IMR-90 (cell line): ENCODE measurements at regions not wholly inside any gene's neighbourhood (a gene's known extent, or its start where the extent isn't known, plus 50 kb on each side); places are given as distances from the start of the nearest gene placed in this dataset.

Experiments
- ATAC-seq: fragments of 200-7000 bp; cut with Tn5 transposase; 2 replicates; pipeline ENCODE4 v1.9.1; 2020; ENCODE audit warnings: low read depth, mild to moderate bottlenecking, moderate library complexity
- BruUV-seq: library from RNA; stranded (reverse); fragments of 400-500 nt; replicated peaks from 2 replicates; lab custom pipeline; 2021; lab: Mats Ljungman, UMichigan
- CTCF ChIA-PET: fragments of 300-600 bp; formaldehyde crosslinking; extraction: SDS; loops from one replicate; lab custom pipeline; 2021; ENCODE audit warnings: antibody characterized with exemption; lab: Yijun Ruan, JAX
- POLR2A ChIA-PET: fragments of 300-600 bp; sonication (Branson Sonifier 250); formaldehyde crosslinking; loops from one replicate; lab custom pipeline; 2022; ENCODE audit warnings: antibody characterized with exemption; ENCODE audit not compliant: unreplicated experiment; lab: Charles Lee
- DNase-seq: peaks from one replicate; pipeline ENCODE4 v3.0.0; 2013
- H2AFZ ChIP-seq: replicated peaks from 2 replicates; pipeline ENCODE3; 2013; ENCODE audit warnings: low read length, mild to moderate bottlenecking; ENCODE audit not compliant: poor library complexity
- H2AK5ac ChIP-seq: 2 replicates; pipeline ENCODE4 v1.6.1; 2013; ENCODE audit warnings: low read depth, low read length, inconsistent platforms
- H2AK9ac ChIP-seq: replicated peaks from 2 replicates; pipeline ENCODE3; 2013; ENCODE audit warnings: mild to moderate bottlenecking, low read depth, low read length, moderate library complexity; ENCODE audit not compliant: poor library complexity
- H2BK120ac ChIP-seq: 2 replicates; pipeline ENCODE4 v1.6.1; 2013; ENCODE audit warnings: low read depth, low read length, inconsistent platforms
- H2BK15ac ChIP-seq: 3 replicates; pipeline ENCODE4 v1.6.1; 2013; ENCODE audit warnings: low read depth, low read length, inconsistent platforms
- H2BK20ac ChIP-seq: 2 replicates; pipeline ENCODE4 v1.6.1; 2013; ENCODE audit warnings: low read depth, mild to moderate bottlenecking, inconsistent platforms, low read length, moderate library complexity
- H2BK5ac ChIP-seq: 2 replicates; pipeline ENCODE4 v1.6.1; 2013; ENCODE audit warnings: mild to moderate bottlenecking, low read depth, low read length, inconsistent platforms; ENCODE audit not compliant: poor library complexity, severe bottlenecking
- H3K14ac ChIP-seq: replicated peaks from 2 replicates; pipeline ENCODE4 v1.6.1; 2013; ENCODE audit warnings: low read depth, low read length, inconsistent platforms
- H3K18ac ChIP-seq: 2 replicates; pipeline ENCODE4 v1.6.1; 2013; ENCODE audit warnings: low read depth, low read length, control low read depth
- H3K23ac ChIP-seq: 2 replicates; pipeline ENCODE4 v1.6.1; 2013; ENCODE audit warnings: low read depth, low read length, inconsistent platforms
- H3K27ac ChIP-seq: 2 replicates; pipeline ENCODE4 v1.5.1; 2013; ENCODE audit warnings: mild to moderate bottlenecking, control low read depth, low read length; ENCODE audit not compliant: insufficient read depth
- H3K27me3 ChIP-seq: 2 replicates; pipeline ENCODE4 v1.6.1; 2013; ENCODE audit warnings: low read length; ENCODE audit not compliant: control insufficient read depth, insufficient read depth
- H3K36me3 ChIP-seq: 2 replicates; pipeline ENCODE4 v1.6.1; 2013; ENCODE audit warnings: low read length, mixed read lengths; ENCODE audit not compliant: control insufficient read depth, insufficient read depth
- H3K4ac ChIP-seq: 2 replicates; pipeline ENCODE4 v1.6.1; 2013; ENCODE audit warnings: low read depth, low read length, inconsistent platforms
- H3K4me1 ChIP-seq: 2 replicates; pipeline ENCODE4 v1.6.1; 2013; ENCODE audit warnings: low read length, mixed read lengths; ENCODE audit not compliant: control insufficient read depth, insufficient read depth
- H3K4me2 ChIP-seq: 2 replicates; pipeline ENCODE4 v1.6.1; 2013; ENCODE audit warnings: low read depth, mild to moderate bottlenecking, control low read depth, low read length, moderate library complexity
- H3K4me3 ChIP-seq: 2 replicates; pipeline ENCODE4 v1.5.1; 2013; ENCODE audit warnings: low read depth, mild to moderate bottlenecking, control low read depth, low read length, moderate library complexity; ENCODE audit not compliant: insufficient read depth
- H3K56ac ChIP-seq: 2 replicates; pipeline ENCODE4 v1.6.1; 2013; ENCODE audit warnings: low read length, inconsistent platforms; ENCODE audit not compliant: insufficient read depth; ENCODE audit errors: extremely low read depth
- H3K79me1 ChIP-seq, 2 experiments: 2 replicates each; pipeline ENCODE4 v1.6.1; 2013; ENCODE audit warnings: low read length in 2 of 2, inconsistent platforms in 1 of 2, low read depth in 1 of 2
- H3K9ac ChIP-seq: 2 replicates; pipeline ENCODE4 v1.6.1; 2013; ENCODE audit warnings: low read depth, low read length, control low read depth
- H3K9me1 ChIP-seq: 2 replicates; pipeline ENCODE4 v1.6.1; 2013; ENCODE audit warnings: low read length, inconsistent platforms; ENCODE audit not compliant: insufficient read depth
- H3K9me3 ChIP-seq: 2 replicates; pipeline ENCODE4 v1.6.1; 2013; ENCODE audit warnings: low read length; ENCODE audit not compliant: control insufficient read depth, insufficient read depth
- H4K20me1 ChIP-seq: 2 replicates; pipeline ENCODE4 v1.6.1; 2013; ENCODE audit warnings: low read length, inconsistent platforms; ENCODE audit not compliant: insufficient read depth
- H4K5ac ChIP-seq: 2 replicates; pipeline ENCODE4 v1.6.1; 2013; ENCODE audit warnings: mild to moderate bottlenecking, low read depth, low read length, control low read depth
- H4K8ac ChIP-seq, 2 experiments: 2 replicates each; pipeline ENCODE4 v1.6.1; 2013; ENCODE audit warnings: low read depth in 2 of 2, low read length in 2 of 2, control low read depth in 1 of 2, inconsistent platforms in 1 of 2
- H4K91ac ChIP-seq: 2 replicates; pipeline ENCODE4 v1.6.1; 2013; ENCODE audit warnings: low read depth, low read length, inconsistent platforms; ENCODE audit not compliant: insufficient read depth
- BHLHE40 ChIP-seq: fragments of 150-350 bp; IDR thresholded peaks from 2 replicates; pipeline ENCODE4 v1.6.1; 2016; ENCODE audit warnings: mild to moderate bottlenecking, low read depth, low read length
- CEBPB ChIP-seq: IDR thresholded peaks from 2 replicates; pipeline ENCODE4 v1.6.1; 2012; ENCODE audit warnings: low read depth, low read length, improper control_type of control experiment
- CHD1 ChIP-seq: IDR thresholded peaks from 2 replicates; pipeline ENCODE4 v1.6.1; 2012; ENCODE audit warnings: low read depth, low read length, improper control_type of control experiment
- CTCF ChIP-seq: conservative IDR thresholded peaks from 2 replicates; pipeline ENCODE4 v1.5.1; 2012; ENCODE audit warnings: mild to moderate bottlenecking, low read depth, low read length, improper control_type of control experiment
- ELK1 ChIP-seq: fragments of 150-350 bp; IDR thresholded peaks from 2 replicates; pipeline ENCODE4 v1.6.1; 2016; ENCODE audit warnings: low read depth, mild to moderate bottlenecking, low read length, moderate library complexity, borderline replicate concordance
- FOS ChIP-seq: fragments of 150-350 bp; IDR thresholded peaks from 2 replicates; pipeline ENCODE4 v1.6.1; 2016; ENCODE audit warnings: low read depth, low read length
- MAFK ChIP-seq: IDR thresholded peaks from 2 replicates; pipeline ENCODE4 v1.6.1; 2012; ENCODE audit warnings: low read depth, low read length, improper control_type of control experiment
- MAZ ChIP-seq: IDR thresholded peaks from 2 replicates; pipeline ENCODE4 v1.6.1; 2012; ENCODE audit warnings: low read depth, mild to moderate bottlenecking, low read length, improper control_type of control experiment, moderate library complexity, borderline replicate concordance
- MXI1 ChIP-seq: IDR thresholded peaks from 2 replicates; pipeline ENCODE4 v1.6.1; 2012; ENCODE audit warnings: low read depth, mild to moderate bottlenecking, low read length, moderate library complexity, borderline replicate concordance
- NFE2L2 ChIP-seq: fragments of 150-350 bp; IDR thresholded peaks from 2 replicates; pipeline ENCODE4 v1.6.1; 2016; ENCODE audit warnings: low read depth, mild to moderate bottlenecking, low read length
- POLR2A ChIP-seq: IDR thresholded peaks from 2 replicates; pipeline ENCODE4 v1.6.1; 2012; ENCODE audit warnings: mild to moderate bottlenecking, low read depth, low read length
- RAD21 ChIP-seq: IDR thresholded peaks from 2 replicates; pipeline ENCODE4 v1.6.1; 2012; ENCODE audit warnings: low read length, improper control_type of control experiment
- RCOR1 ChIP-seq: IDR thresholded peaks from 2 replicates; pipeline ENCODE4 v1.6.1; 2012; ENCODE audit warnings: mild to moderate bottlenecking, low read length, improper control_type of control experiment; ENCODE audit not compliant: insufficient replicate concordance
- RFX5 ChIP-seq: IDR thresholded peaks from 2 replicates; pipeline ENCODE4 v1.8.0; 2012; ENCODE audit warnings: low read depth, mild to moderate bottlenecking, low read length, moderate library complexity
- SMC3 ChIP-seq: fragments of 150-350 bp; IDR thresholded peaks from 2 replicates; pipeline ENCODE4 v1.6.1; 2016; ENCODE audit warnings: low read depth, mild to moderate bottlenecking, antibody characterized with exemption, low read length, moderate library complexity
- USF2 ChIP-seq: fragments of 150-350 bp; IDR thresholded peaks from 2 replicates; pipeline ENCODE4 v1.6.1; 2017; ENCODE audit warnings: mild to moderate bottlenecking, antibody characterized with exemption, low read length, low read depth
- WGBS, 2 experiments: methylation state at CpG; one replicate each; pipeline versions ENCODE4 v1.1.5 to v1.1.7; 2013; ENCODE audit warnings: missing lambda C conversion rate in 2 of 2; ENCODE audit not compliant: insufficient read length in 1 of 2; ENCODE audit errors: extremely low coverage in 2 of 2; 5-methylcytosine and 5-hydroxymethylcytosine counted together
- dilution Hi-C: fragments of 300-500 bp; cut with HindIII; formaldehyde crosslinking; loops from one replicate; pipeline ENCODE4 v1.14.3; 2018; ENCODE audit warnings: low sequenced_read_pairs; ENCODE audit not compliant: unreplicated experiment
- in situ Hi-C: fragments of 300-500 bp; cut with MboI; formaldehyde crosslinking; loops from 3 replicates; pipeline ENCODE4 v1.14.3; 2019; ENCODE audit warnings: low sequenced_read_pairs, inconsistent platforms, mixed read lengths
- intact Hi-C: fragments of 100-400 bp; cut with micrococcal nuclease; formaldehyde crosslinking; loops from 2 replicates; pipeline ENCODE4 v1.10.0; 2022

GRCh38 chr20:24370249-24370648, 99.2 kb upstream of the SYNDIG1 start:
- H4K91ac ChIP-seq: no peak overlapping the region
- CTCF ChIA-PET: no interaction called here
- in situ Hi-C loops (no loop called here), dilution Hi-C loops (no loop called here), intact Hi-C loops (no loop called here)
- no peak overlapping the region for H2BK5ac ChIP-seq
- no peak overlapping the region for H3K4me3 ChIP-seq
- DNase-seq (no peak), ATAC-seq (no peak)
- H3K27me3 ChIP-seq: no peaks in the 10 kb centered on the region
- no peak overlapping the region for H4K8ac ChIP-seq
- no peak overlapping the region for H2AK5ac ChIP-seq
- H4K5ac ChIP-seq: no peak overlapping the region
- no peak overlapping the region for H3K4me2 ChIP-seq
- BruUV-seq: no TSS peak
- H3K9me1 ChIP-seq: no peaks in the 10 kb centered on the region
- H3K9me3 ChIP-seq: no peaks in the 10 kb centered on the region
- H2AK9ac ChIP-seq: no peak overlapping the region
- H3K27ac ChIP-seq: no peak overlapping the region
- POLR2A ChIA-PET: no interaction called here
- TF ChIP-seq ELK1 (no peak), FOS (no peak), RCOR1 (no peak), CHD1 (no peak), RFX5 (no peak), USF2 (no peak), NFE2L2 (no peak), MXI1 (no peak), MAFK (no peak), CEBPB (no peak), BHLHE40 (no peak), RAD21 (no peak), CTCF (no peak), POLR2A (no peak), SMC3 (no peak), MAZ (no peak)
- H3K9ac ChIP-seq: no peak overlapping the region
- no peak overlapping the region for H2AFZ ChIP-seq
- no peak overlapping the region for H2BK15ac ChIP-seq
- no peaks in the 10 kb centered on the region for H4K20me1 ChIP-seq
- H3K79me1 ChIP-seq: no peaks in the 10 kb centered on the region
- no peak overlapping the region for H3K18ac ChIP-seq
- H3K14ac ChIP-seq: no peak overlapping the region
- no peak overlapping the region for H3K56ac ChIP-seq
- no peak overlapping the region for H2BK120ac ChIP-seq
- H2BK20ac ChIP-seq: no peak overlapping the region
- no peak overlapping the region for H3K4ac ChIP-seq
- no peak overlapping the region for H3K23ac ChIP-seq
- H3K4me1 ChIP-seq: no peaks in the 10 kb centered on the region
- 83% methylated on average over 1 of the region's 6 CpGs; no CpG with 5 or more reads in 1 of the 2 experiments for WGBS, 2 experiments
- H3K36me3 ChIP-seq: no peaks in the 10 kb centered on the region
